H1 (cell line): ENCODE measurements at regions not wholly inside any gene's neighbourhood (a gene's known extent, or its start where the extent isn't known, plus 50 kb on each side); places are given as distances from the start of the nearest gene placed in this dataset.

Source experiments
- BCL11A ChIP-seq, 2 experiments: IDR thresholded peaks; one replicate each; pipeline ENCODE4 v1.6.1; 2011; ENCODE audit warnings: low read depth in 2 of 2, low read length in 2 of 2, mild to moderate bottlenecking in 2 of 2
- CHD2 ChIP-seq: IDR thresholded peaks from 2 replicates; pipeline ENCODE4 v1.6.1; 2012; ENCODE audit warnings: low read length, improper control_type of control experiment
- EZH2 ChIP-seq: fragments of 200-600 bp; sonication (generic); IDR thresholded peaks from 2 replicates; pipeline ENCODE4 v1.7.1; 2012; ENCODE audit warnings: low read depth, mild to moderate bottlenecking, moderate library complexity, low read length, inconsistent platforms; ENCODE audit not compliant: severe bottlenecking
- HDAC6 ChIP-seq: IDR thresholded peaks from one replicate; pipeline ENCODE4 v1.7.1; 2012; ENCODE audit warnings: low read depth, mild to moderate bottlenecking, inconsistent platforms, low read length, moderate library complexity
- KDM4A ChIP-seq: IDR thresholded peaks from one replicate; pipeline ENCODE4 v1.7.1; 2012; ENCODE audit warnings: low read depth, mild to moderate bottlenecking, moderate library complexity, low read length, inconsistent platforms; ENCODE audit not compliant: severe bottlenecking
- RBBP5 ChIP-seq: IDR thresholded peaks from 2 replicates; pipeline ENCODE4 v1.7.1; 2012; ENCODE audit warnings: low read depth, mild to moderate bottlenecking, inconsistent platforms, low read length, moderate library complexity, borderline replicate concordance
- SP4 ChIP-seq: IDR thresholded peaks from 2 replicates; pipeline ENCODE4 v1.6.1; 2012; ENCODE audit warnings: low read length, inconsistent platforms
- ZNF274 ChIP-seq: IDR thresholded peaks from 2 replicates; pipeline ENCODE4 v1.7.0; 2012; ENCODE audit warnings: low read length, borderline replicate concordance; ENCODE audit errors: extremely low read depth

DNA sequence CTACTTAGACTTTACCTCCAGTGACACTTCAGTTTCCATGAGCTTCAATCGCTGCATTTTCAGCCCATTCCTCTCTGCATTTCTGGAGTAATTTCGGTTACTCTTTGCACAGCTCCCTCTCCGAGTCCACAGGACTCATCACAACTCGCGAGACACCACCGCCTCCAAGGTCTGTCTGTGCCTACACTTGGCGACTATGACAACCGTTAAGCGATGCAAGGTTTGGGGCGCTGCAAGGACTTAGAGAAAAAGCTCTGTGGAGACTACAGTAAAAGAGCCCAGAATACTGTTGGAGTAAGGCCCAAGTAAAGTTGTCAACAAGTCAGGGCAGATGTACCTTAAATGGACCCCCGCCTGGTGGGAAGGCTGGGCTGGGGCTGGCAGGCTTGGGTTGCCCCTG lies 95.7 kb upstream of the RPS6KA2 start (continued):
- TF ChIP-seq ZNF274 (no peak), KDM4A (no peak), SP4 (no peak), BCL11A (IDR thresholded peaks at IDR 0.05; ENCODE audit: low read depth in 2 of 2, low read length in 2 of 2) (no peak), CHD2 (no peak), RBBP5 (no peak), HDAC6 (no peak), EZH2 (no peak)
